Panc1 (cell line): ENCODE measurements at regions not wholly inside any gene's neighbourhood (a gene's known extent, or its start where the extent isn't known, plus 50 kb on each side); places are given as distances from the start of the nearest gene placed in this dataset.

Experiments used
- POLR2AphosphoS5 ChIP-seq: IDR thresholded peaks from 2 replicates; pipeline ENCODE4 v1.6.1; 2012; ENCODE audit warnings: mild to moderate bottlenecking, low read depth, low read length, moderate library complexity
- SIN3A ChIP-seq: IDR thresholded peaks from 2 replicates; pipeline ENCODE4 v1.6.1; 2012; ENCODE audit warnings: low read depth, mild to moderate bottlenecking, low read length, moderate library complexity, borderline replicate concordance; ENCODE audit not compliant: insufficient read depth
- TCF7L2 ChIP-seq: IDR thresholded peaks from 2 replicates; pipeline ENCODE4 v1.6.1; 2011; ENCODE audit warnings: mild to moderate bottlenecking, low read depth, low read length, inconsistent platforms
- TF ChIP-seq, protein P1 (sequence below): fragments of 450-650 bp; IDR thresholded peaks from 2 replicates; pipeline ENCODE4 v1.5.1; 2017; ENCODE audit warnings: mild to moderate bottlenecking
- TF ChIP-seq, protein P2 (sequence below), 2 experiments: IDR thresholded peaks; 2 replicates each; pipeline ENCODE4 v1.6.1; 2011 to 2012; ENCODE audit warnings: low read depth in 2 of 2, control low read depth in 1 of 2, low read length in 1 of 2, mild to moderate bottlenecking in 1 of 2, moderate library complexity in 1 of 2; ENCODE audit not compliant: insufficient read depth in 1 of 2

DNA sequence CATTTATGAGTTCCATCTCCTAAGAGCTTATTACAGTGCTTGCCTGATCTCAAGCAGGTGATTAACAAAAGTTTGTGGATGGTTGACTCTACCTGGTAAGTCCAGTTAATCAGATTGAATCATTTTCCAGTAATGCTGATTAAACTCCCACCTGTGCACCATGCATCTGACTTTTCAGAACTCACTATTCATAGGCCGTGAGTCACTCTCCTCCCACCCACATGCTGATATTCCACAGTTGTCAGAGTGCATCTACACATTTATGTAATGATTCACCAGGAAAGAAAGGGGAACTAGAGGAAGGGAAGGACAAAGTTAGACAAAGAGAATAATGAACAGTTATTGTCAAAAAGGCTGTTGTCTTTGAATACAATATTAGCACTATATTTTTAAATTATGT lies 106.2 kb upstream of the UBE3A start:
- TF ChIP-seq, protein P1, sequence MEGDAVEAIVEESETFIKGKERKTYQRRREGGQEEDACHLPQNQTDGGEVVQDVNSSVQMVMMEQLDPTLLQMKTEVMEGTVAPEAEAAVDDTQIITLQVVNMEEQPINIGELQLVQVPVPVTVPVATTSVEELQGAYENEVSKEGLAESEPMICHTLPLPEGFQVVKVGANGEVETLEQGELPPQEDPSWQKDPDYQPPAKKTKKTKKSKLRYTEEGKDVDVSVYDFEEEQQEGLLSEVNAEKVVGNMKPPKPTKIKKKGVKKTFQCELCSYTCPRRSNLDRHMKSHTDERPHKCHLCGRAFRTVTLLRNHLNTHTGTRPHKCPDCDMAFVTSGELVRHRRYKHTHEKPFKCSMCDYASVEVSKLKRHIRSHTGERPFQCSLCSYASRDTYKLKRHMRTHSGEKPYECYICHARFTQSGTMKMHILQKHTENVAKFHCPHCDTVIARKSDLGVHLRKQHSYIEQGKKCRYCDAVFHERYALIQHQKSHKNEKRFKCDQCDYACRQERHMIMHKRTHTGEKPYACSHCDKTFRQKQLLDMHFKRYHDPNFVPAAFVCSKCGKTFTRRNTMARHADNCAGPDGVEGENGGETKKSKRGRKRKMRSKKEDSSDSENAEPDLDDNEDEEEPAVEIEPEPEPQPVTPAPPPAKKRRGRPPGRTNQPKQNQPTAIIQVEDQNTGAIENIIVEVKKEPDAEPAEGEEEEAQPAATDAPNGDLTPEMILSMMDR, result no peak
- TF ChIP-seq SIN3A (no peak), POLR2AphosphoS5 (no peak), TCF7L2 (no peak)
- TF ChIP-seq, protein P2, sequence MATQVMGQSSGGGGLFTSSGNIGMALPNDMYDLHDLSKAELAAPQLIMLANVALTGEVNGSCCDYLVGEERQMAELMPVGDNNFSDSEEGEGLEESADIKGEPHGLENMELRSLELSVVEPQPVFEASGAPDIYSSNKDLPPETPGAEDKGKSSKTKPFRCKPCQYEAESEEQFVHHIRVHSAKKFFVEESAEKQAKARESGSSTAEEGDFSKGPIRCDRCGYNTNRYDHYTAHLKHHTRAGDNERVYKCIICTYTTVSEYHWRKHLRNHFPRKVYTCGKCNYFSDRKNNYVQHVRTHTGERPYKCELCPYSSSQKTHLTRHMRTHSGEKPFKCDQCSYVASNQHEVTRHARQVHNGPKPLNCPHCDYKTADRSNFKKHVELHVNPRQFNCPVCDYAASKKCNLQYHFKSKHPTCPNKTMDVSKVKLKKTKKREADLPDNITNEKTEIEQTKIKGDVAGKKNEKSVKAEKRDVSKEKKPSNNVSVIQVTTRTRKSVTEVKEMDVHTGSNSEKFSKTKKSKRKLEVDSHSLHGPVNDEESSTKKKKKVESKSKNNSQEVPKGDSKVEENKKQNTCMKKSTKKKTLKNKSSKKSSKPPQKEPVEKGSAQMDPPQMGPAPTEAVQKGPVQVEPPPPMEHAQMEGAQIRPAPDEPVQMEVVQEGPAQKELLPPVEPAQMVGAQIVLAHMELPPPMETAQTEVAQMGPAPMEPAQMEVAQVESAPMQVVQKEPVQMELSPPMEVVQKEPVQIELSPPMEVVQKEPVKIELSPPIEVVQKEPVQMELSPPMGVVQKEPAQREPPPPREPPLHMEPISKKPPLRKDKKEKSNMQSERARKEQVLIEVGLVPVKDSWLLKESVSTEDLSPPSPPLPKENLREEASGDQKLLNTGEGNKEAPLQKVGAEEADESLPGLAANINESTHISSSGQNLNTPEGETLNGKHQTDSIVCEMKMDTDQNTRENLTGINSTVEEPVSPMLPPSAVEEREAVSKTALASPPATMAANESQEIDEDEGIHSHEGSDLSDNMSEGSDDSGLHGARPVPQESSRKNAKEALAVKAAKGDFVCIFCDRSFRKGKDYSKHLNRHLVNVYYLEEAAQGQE (IDR thresholded peaks at IDR 0.05; ENCODE audit: insufficient read depth in 1 of 2, low read depth in 2 of 2, low read length in 1 of 2), result no peak
